Stimulated activated CD4-positive, alpha-beta T cell treated with anti-CD3 and anti-CD28 coated beads, Interleukin-1b, Interleukin-23, amount 100 ng/mL, for 1 hour (primary cell): ENCODE measurements at regions not wholly inside any gene's neighbourhood (a gene's known extent, or its start where the extent isn't known, plus 50 kb on each side); places are given as distances from the start of the nearest gene placed in this dataset.
"Not testable (repeated sequence)": the region's sequence is repeated elsewhere in the genome, so short reads cannot be mapped to it uniquely, and the experiment has no call there.

Source experiments
- DNase-seq, 2 donors: peaks; one replicate each; pipeline ENCODE4 v3.0.0-alpha.2; 2020; ENCODE audit warnings: low read depth in 2 of 2

GRCh38 chr16:88200154-88200895 is 182.4 kb upstream of the ZNF469 start:
- not testable (repeated sequence) for DNase-seq

GRCh38 chr16:88200896-88201185 is 181.9 kb upstream of the ZNF469 start:
- DNase-seq: no peak

- DNase-seq: not testable (repeated sequence)
Measured at GRCh38 chr16:88201611-88202010, 181.1 kb upstream of the ZNF469 start.

GRCh38 chr16:88202207-88202745 is 180.5 kb upstream of the ZNF469 start:
- no peak for DNase-seq

- DNase-seq: not testable (repeated sequence)
Measured at GRCh38 chr16:88202856-88203681, 179.7 kb upstream of the ZNF469 start.

- DNase-seq: not testable (repeated sequence)
Measured at GRCh38 chr16:88204131-88205110, 178.3 kb upstream of the ZNF469 start.

GRCh38 chr16:88205482-88205881 is 177.3 kb upstream of the ZNF469 start:
- not testable (repeated sequence) for DNase-seq

GRCh38 chr16:88206006-88206405 is 176.8 kb upstream of the ZNF469 start:
- not testable (repeated sequence) for DNase-seq

- DNase-seq: not testable (repeated sequence)
Measured at GRCh38 chr16:88206516-88206915, 176.2 kb upstream of the ZNF469 start.

GRCh38 chr16:88208112-88208511 is 174.6 kb upstream of the ZNF469 start:
- DNase-seq: no peak

- DNase-seq: not testable (repeated sequence)
Measured at GRCh38 chr16:88208776-88209175, 174.0 kb upstream of the ZNF469 start.

GRCh38 chr16:88209579-88209978 is 173.2 kb upstream of the ZNF469 start:
- not testable (repeated sequence) for DNase-seq

- not testable (repeated sequence) for DNase-seq
Measured at GRCh38 chr16:88213937-88214336, 168.8 kb upstream of the ZNF469 start.

GRCh38 chr16:88221001-88221761 is 161.6 kb upstream of the ZNF469 start:
- not testable (repeated sequence) for DNase-seq

- not testable (repeated sequence) for DNase-seq
Measured at GRCh38 chr16:88223696-88224095, 159.1 kb upstream of the ZNF469 start.

GRCh38 chr16:88224131-88224898 is 158.4 kb upstream of the ZNF469 start:
- DNase-seq: not testable (repeated sequence)

GRCh38 chr16:88225640-88226230 is 157.0 kb upstream of the ZNF469 start:
- DNase-seq: not testable (repeated sequence)

- DNase-seq: not testable (repeated sequence)
Measured at GRCh38 chr16:88226302-88226701, 156.5 kb upstream of the ZNF469 start.

GRCh38 chr16:88227026-88227721 is 155.6 kb upstream of the ZNF469 start:
- not testable (repeated sequence) for DNase-seq
